HT-29 (cell line): ENCODE measurements at regions not wholly inside any gene's neighbourhood (a gene's known extent, or its start where the extent isn't known, plus 50 kb on each side); places are given as distances from the start of the nearest gene placed in this dataset.

Source experiments
- DNase-seq: peaks from one replicate; pipeline ENCODE4 v3.0.0-alpha.2; 2015; ENCODE audit warnings: low spot score

DNA sequence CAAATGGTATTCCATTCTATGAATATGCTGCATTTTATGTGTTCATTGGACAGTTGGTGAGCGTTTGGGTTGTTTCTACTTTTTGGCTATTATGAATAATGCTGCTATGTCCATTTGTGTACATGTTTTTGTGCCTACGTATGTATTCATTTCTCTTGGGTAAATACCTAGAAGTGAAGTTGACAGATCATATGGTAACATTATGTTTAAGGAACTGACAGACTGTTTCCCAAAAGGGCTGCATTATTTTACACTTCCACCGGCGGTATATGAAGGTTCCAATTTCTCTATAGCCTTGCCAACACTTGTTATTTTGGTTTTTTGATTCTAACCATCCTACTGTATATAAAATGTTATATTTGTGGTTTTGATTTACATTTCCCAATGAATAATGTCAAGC is 703.9 kb upstream of the CDH2 start:
- no peak for DNase-seq

DNA sequence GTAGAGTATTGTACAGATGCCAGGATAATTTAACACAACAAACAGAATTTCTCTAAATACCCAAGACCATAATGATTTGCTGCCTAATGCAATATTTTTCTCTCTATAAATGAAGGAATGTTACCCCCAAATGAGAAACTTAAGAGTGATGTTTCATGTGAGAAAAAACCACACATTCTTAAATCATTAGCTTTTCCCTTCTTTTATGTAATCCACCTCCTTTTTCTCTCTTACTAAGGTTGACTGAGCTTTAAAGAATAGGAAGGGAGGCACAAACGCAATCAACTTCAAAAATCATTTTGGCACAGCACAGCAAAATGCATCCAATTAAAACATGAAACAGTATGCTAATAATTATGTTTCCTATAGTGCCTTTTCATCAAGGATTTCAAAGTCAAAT is 698.1 kb upstream of the CDH2 start:
- DNase-seq, result no peak

DNA sequence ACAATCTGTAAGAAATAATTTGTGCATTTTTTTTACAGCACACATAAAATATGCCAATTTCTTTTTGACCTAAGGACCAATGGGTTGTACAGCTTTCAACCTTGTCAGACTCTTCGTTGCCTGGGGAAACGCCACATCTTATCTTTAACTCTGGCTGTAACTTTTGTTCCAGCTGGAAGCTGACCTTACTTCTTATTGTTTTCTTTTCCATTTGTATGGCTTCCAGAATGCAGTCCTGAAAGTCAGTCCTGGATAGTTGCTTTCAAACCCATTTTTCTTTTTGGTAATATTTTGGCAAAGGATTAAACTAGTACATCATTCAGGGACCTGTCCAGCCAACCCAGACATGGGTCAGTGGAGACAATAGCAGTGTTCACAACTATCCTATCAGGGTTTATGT is 686.5 kb upstream of the CDH2 start:
- DNase-seq, result no peak

DNA sequence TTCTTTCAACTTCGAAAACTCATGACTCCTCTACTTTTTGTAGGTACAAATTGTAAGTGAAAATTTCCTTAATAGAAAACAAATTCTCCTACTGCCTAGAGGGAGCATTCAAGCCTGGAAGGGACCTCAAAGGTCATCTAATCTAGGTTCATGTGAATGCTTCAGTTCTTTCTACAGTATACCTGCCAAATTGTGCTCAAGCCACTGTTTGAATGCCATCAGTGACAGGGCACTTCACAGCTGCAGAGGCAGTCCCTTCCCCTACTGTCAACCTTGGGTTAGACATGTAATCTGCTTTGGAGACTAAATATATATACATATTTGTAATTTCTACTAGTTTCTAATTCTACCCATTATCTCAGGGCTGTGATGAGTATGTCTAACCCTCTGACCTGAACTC is 681.3 kb upstream of the CDH2 start:
- no peak for DNase-seq

DNA sequence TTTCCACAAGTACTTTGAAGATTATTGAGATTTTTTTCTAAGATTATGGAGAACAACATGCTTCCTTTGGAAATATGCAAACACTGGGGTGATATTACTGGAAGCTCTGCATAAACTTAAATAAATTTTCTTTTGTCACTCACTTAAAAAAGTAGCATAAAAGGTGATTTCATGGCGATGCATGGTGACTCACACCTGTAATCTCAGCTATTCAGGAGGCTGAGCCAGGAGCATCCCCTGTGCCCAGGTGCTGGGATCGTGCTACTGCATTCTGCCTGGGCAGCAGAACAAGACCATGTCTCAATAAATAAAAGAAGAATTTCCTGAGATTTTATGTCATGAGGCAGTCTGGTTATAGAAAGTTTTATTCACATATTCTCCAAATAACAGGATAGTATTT is 679.1 kb upstream of the CDH2 start:
- DNase-seq, result no peak

DNA sequence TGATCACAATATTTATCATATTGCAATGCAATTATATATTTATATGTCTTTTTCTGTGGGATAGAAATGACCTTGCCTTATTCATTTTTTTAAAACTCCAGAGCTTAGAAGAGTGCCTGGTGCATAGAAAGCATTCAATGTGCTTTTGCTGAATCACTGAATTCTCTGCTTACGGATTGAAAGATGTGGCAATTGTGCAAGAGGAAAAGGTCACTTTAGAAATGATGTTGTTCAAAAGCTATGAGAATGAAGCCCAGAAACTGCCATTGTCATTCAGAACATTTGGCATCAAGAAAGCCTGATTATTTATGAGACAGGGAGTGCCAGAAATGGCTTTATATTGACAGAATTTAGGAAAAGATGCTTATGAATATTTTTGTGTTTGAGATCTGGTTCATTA is 678.6 kb upstream of the CDH2 start:
- no peak for DNase-seq

DNA sequence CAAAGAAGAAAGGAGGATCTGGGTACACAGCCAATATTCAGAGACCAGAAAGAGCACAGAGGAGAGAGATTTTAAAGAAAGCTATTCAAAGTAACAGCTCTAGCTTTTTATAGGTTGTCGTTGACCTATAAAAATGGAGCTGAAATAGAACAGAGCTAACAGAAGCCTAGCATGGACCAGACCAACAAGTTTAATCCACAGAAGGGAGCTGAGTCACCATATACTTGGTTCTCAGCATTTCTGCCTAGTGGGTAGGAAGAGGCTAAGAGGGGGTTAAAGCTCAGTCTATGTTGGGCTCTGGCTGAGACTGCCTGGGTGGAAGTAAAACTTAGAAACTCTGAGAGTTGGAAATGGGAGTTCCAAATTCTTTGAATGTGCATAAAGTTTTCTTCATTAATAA is 678.0 kb upstream of the CDH2 start:
- DNase-seq, result no peak

DNA sequence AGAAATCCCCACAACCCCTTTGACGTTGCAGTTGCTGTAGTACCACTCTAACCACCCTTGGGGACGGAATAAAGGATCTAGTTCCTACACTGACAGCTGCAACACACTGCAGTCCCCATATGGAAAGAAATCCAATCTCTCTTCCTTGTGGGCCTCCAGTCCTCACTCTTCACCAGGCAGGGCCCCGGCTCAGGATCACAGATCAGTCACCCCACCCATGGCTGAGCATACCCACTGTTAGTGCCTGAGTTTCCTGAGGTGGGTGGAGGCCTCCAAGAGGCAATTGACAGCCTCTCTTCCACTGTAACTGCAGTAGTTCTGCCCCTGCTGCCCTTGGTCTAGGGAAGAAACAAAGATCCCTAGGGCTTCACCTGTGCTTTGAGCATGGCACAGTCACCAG is 670.0 kb upstream of the CDH2 start:
- no peak for DNase-seq

DNA sequence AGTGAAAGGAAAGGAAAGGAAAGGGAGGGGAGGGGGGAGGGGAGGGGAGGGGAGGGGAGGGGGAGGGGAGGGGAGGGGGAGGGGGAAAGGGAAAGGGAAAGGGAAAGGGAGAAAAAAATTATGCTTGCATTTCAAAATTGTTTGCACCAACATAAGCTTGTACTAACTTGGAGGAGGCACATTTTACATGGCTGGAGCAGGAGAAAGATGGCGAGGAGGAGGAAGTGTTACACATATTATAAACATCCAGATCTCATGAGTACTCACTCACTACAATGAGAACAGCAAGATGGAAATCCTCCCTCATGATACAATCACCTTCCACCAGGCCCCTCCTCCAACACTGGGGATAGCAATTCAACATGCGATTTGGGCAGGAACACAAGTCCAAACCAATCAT is 660.2 kb upstream of the CDH2 start:
- no peak for DNase-seq

DNA sequence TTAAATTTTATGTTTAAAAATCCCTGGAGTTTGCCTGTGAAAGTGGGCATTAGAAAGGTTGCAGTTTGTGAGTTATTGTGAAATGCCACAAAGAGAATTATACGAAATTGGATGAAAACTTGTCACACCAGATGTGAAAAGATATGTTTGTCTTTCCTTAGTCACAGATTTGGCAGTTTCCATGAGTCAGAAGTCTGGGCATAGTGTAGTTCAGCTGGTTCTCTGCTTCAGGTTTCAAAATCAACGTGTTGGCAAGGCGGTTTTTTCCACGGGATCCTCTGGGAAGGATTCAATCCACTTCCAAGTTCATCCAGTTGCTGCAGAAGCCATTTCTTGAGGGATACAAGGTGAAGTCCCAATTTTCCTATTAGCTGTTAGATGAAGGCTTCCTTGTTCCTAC is 658.0 kb upstream of the CDH2 start:
- no peak for DNase-seq

DNA sequence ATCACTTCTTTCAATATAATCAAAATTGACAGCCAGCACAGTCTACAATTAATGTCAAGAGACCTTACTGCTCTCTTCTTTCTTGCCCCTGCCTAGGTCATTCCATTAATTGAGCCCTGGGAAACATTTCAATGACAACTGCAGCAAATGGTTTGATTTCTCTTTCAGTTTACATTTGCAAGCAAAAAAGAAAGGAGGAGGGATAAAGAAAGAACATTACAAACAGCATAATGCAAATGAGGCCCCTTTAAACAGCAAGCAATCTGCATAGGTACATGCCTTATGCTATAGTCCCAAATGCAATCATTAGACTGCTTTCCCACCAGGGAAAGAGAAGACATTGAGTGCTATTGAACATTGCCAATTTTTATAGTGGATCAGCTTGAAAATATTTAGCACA is 655.0 kb upstream of the CDH2 start:
- no peak for DNase-seq

DNA sequence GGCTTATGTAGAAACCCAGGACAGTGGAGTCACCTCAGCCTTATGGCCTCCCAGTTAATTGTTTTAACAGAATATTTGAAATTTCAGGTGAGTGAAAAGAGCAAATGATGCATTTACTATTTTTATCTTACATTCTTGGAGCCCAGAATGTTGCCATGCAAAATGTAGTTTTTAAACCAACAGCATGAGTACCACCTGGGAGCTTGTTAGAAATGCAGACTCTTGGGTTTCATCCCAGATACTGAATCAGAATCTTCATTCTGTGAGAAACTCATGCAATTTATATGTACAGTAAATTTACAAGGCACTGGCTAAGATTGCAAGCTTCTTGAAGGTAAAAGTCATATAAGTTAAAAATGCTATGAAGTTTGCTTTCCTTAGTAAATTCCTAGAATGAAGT is 654.5 kb upstream of the CDH2 start:
- no peak for DNase-seq

DNA sequence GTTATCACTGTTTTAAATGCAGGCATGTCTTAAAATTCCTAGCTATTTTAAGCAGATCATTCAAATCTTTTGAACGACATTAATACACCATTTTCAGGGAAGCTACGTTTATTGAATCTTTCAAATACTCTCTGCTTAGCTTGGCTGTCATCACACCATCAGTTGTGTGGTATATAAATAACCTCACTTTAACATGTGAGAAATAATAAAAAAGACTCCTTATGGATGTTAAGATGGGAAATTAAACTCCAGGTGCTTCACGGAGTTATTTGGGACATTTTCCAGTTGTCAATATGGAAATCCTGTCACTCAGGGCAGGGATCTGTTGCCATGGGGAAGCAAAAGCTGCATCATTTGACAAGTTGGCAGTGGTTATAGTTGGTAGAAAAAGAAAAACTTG is 649.2 kb upstream of the CDH2 start:
- DNase-seq, result no peak

DNA sequence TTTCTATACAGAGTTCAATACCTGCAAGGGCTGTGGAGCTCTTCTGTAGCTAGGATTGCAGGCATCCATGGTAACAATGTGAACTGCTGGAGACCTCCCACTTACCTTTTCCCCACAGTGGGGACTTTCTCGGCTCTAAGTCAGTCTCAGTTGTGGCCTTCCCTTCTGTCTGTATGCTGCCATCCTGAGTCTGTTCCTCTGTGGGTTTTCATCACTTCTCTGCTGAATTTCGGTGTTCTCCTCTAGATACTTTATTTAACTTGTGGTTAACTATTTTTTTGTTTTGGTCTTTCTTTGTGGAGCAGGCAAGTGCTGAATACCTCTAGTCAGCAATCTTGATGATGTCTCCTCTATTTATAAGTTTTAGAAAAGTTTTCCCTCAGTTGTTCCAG is 647.2 kb upstream of the CDH2 start:
- DNase-seq, result no peak

DNA sequence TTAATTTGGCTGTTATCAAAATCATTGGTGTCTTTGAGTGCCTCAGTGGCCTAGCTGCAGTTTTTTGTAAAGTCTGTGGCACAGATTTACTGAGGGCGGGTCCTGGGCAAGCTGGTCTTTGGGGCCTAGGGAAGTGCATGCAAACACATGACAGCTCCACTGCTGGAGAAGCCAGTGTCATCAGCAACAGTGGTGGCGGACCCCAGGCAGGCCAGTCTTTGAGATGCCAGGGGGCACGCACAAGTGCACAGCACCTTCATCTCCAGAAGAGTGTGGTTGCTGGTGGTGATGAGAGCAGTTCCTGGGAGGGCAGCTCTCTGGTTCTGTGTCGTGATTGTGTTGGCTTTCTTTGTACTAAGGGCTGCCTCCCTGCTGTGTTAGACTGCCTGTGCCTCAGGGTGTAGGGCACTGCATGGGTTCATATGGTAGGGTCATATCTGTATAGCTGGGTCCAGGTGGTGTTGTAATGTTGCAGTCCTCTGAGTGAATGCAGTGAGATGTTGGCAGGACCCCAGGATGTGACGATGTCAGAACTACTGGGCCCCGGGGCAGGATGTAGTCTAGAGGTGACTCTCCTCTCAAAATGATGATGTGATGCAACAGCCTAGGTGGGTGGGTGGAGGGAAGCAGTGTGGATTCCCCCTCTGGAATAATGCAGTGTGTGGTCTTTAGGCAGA is 646.7 kb upstream of the CDH2 start:
- DNase-seq, result no peak

DNA sequence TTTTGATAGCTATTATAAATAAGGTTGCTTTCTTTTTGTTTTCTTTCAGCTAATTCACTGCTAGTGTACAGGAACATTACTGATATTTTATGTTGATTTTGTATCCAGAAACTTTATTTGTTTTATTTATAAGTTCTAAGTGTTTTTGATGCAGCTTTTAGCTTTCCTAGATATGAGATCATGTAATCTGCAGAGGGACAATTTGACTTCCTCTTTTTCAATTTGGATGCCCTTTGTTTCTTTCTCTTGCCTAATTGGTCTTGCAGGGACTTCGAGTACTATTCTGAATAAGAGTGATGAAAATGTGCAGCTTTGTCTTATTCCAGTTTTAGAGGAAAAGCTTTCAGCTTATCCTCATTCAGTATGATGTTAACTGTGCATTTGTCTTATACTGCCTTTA is 643.4 kb upstream of the CDH2 start:
- no peak for DNase-seq

DNA sequence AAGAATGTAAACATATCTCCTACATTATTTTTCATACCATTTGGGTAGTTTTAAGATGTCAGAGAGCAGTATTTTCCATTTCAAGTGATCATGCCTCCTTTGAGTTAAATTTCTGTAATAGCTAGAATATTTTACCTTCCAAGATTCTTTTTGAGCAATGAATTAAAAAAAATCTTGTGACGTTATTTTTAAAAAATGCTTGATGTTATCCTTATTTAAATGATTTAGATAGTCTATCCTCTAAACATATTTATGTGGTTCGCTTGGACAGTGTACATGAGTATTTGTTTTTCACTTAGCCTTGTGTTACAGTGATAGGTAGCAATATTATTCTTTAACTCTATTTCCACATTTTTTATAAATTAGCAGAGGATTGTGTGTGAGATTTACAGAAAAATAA is 639.2 kb upstream of the CDH2 start:
- no peak for DNase-seq

DNA sequence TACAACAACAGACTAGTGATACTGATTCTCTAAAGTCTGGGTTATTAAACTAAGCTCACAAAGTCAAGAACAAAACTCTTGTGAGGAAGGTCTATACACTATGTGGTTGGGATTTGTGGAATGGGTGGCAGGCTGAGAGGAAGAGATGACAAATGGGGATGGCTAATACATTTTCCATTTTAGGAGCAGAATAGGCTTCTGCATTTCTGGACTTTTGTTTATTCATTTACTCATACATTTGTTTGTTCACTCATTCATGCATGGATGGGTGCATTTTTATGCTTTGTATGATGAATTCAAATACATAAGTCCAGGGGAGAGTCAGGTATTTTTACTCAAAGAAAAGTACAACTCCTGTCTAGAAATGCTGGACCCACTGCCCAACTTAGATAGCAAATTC is 637.4 kb upstream of the CDH2 start:
- DNase-seq, result no peak

DNA sequence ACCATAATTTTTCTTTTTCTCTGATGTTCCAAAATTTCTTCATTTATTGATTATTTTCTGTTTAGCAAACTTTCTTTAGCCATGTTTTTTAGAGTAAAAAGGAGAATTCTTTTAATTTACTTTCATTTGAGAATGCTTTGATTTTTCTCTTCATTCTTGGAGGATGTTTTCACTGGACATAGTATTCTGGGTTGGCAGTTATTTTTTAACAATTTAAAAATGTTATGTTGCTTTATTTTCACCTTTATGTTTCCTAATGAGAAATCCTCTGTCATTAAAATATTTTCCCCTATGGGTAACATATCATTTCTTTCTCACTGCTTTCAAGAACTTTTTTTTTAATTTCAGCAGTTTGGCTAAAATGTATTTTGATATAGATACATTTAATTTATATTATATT is 631.4 kb upstream of the CDH2 start:
- DNase-seq, result no peak

DNA sequence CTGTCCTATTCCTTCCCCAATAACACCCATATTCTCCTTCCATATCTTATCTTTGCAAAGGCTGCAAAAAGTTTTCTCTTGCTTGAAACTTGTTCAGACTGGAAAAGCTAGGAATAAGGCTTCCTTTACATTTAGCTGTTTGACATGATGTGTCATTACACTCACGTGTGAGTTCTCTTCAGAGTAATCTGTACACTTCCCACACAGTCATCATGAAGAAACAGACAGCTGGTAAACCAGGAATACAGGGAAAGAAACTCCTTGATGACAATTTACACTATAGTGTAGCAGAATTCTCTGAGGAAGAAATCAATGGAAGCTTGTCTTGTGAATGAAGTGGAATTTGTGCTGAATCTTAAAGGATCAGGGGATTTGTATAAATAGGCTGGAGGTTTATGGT is 628.6 kb upstream of the CDH2 start:
- no peak for DNase-seq

DNA sequence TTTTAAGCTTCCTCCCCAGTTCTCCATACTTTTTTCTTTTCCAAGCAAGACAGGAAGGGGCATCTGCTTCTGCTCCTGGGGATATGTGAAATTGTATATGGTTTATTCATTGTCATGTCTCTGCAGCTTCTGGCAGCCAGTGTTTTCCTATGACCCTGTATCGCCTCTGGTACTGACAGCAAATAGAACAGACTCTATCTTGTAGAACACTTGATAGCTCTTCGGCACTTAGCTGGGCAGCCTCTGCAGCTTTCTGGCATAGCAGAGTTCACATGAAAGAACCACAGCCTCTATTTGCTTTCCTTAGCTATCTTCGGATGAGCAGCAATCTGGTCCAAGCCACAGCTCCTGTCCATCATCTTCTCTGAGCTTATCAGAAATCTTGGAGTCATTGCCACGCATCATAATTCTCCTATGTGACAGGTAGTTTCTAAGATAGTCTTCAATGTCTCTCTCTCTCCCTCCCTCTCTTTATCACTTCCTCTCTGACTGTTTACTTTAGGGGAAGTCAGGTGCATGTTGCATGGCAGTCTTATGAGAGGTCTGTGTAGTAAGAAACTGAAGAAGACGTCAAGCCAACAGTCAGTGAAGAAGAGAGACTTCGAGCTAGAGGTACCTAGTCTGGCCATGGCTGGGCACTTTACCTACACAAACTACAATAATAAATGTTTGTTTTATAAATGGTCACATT is 627.7 kb upstream of the CDH2 start:
- no peak for DNase-seq

DNA sequence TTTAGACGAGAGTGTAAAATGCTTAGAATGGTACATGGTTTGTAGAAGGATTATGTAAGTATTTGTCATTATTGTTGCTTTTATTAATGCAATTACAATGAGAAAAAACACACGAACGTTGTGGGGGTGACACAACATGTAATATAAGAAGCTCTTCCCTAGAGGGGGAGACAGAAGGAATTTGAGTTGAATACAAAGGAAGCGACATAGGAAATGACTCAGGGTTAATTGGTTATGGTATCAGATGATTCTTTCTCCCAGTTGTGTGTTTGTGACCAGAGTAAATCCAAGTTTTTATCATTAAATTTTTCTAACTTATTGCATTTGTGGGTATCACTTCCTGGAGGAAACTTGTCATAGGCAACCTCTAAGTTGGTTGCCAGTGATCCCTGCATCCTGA is 625.6 kb upstream of the CDH2 start:
- DNase-seq, result no peak

DNA sequence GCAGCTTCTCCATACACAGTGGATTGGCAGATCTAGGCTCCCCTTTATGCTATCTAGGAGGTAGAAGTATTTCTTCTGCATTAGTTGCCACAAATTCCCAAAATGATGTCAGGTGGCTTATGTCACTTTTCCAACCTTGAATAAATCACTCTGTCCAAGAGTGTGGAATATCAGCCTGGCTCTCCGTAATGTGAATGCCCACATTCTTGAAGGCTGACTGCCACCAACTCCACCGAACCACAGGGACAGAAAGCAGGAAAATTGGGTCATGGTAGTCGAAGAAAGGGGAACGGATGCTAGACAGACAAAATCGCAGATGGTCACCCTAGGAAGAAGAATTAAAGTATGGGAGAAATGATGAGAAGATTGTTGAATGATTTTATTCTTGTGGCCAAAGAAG is 624.9 kb upstream of the CDH2 start:
- no peak for DNase-seq
